ENCODE measurements at regions not wholly inside any gene's neighbourhood (a gene's known extent, or its start where the extent isn't known, plus 50 kb on each side); places are given as distances from the start of the nearest gene placed in this dataset.

GRCh38 chr7:41038211-41038610 lies 664.7 kb downstream of the INHBA start:
- H3K27ac ChIP-seq, result no peak overlapping the region
- 59 to 66% methylated on average over 5 of the region's 5 CpGs for WGBS, 2 donors

DNA sequence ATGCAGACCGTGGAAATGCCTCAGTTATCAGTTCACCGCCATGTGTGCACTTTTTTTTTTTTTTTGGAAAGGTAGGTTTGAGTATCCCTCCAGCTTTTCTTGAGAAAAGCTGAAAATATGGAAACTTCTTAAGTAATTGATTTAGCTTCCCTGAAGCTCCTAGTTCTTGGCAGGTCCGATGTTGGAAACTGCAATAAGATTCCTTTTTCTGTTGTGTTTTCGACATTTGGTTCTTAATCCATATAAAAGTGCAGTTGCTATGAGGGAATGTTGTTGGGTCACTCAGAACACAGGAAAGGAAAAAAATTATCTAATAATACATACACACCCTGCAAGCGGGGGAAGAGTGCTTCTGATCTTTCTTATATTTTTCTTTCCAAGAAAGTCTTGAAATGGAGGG lies 665.2 kb downstream of the INHBA start:
- Histone ChIP-seq H3K4me3 (no peak overlapping the region), H3K4me1 (no peaks in the 10 kb centered on the region), H3K9me3 (no peaks in the 10 kb centered on the region), H3K27me3 (no peaks in the 10 kb centered on the region), H3K36me3 (ENCODE audit: low read depth, missing control alignments) (no peaks in the 10 kb centered on the region), H3K27ac (no peak overlapping the region)
- no peak for TF ChIP-seq POLR2A (IDR thresholded peaks at IDR 0.05)
- TF ChIP-seq CTCF (IDR thresholded peaks at IDR 0.05), result no peak
- 80 to 83% methylated on average over 5 of the region's 5 CpGs for WGBS, 2 donors
- intact Hi-C loops (cut with DNase I; ENCODE audit: low total_unique reads), result no loop called here
- no peak for DNase-seq

More at GRCh38 chr7:41038211-41038610, 664.7 kb downstream of the INHBA start:
- H3K4me1 ChIP-seq, result no peaks in the 10 kb centered on the region
- no peaks in the 10 kb centered on the region for H3K36me3 ChIP-seq (ENCODE audit: low read depth, missing control alignments)
- peak; percentile 38 for DNase-seq
- H3K9me3 ChIP-seq, result no peaks in the 10 kb centered on the region
- no peak overlapping the region for H3K4me3 ChIP-seq
- no peaks in the 10 kb centered on the region for H3K27me3 ChIP-seq
- intact Hi-C loops (cut with DNase I; ENCODE audit: low total_unique reads), result no loop called here
- no peak for TF ChIP-seq POLR2A (IDR thresholded peaks at IDR 0.05)
- TF ChIP-seq CTCF (IDR thresholded peaks at IDR 0.05), result no peak

- H3K27me3 ChIP-seq, result no peaks in the 10 kb centered on the region
- no peaks in the 10 kb centered on the region for H3K9me3 ChIP-seq
- intact Hi-C loops (cut with DNase I; ENCODE audit: low total_unique reads), result no loop called here
- 69 to 75% methylated on average over 4 of the region's 4 CpGs for WGBS, 2 donors
- no peak for DNase-seq
- H3K4me1 ChIP-seq, result no peaks in the 10 kb centered on the region
- H3K4me3 ChIP-seq, result no peak overlapping the region
- TF ChIP-seq POLR2A (IDR thresholded peaks at IDR 0.05) (no peak), CTCF (IDR thresholded peaks at IDR 0.05) (no peak)
- H3K36me3 ChIP-seq (ENCODE audit: low read depth, missing control alignments), result no peaks in the 10 kb centered on the region
- H3K27ac ChIP-seq, result no peak overlapping the region
Observed at GRCh38 chr7:41035794-41036193, 667.1 kb downstream of the INHBA start.

GRCh38 chr7:41033500-41033899 lies 669.4 kb downstream of the INHBA start:
- no peaks in the 10 kb centered on the region for H3K9me3 ChIP-seq
- no peak overlapping the region for H3K27ac ChIP-seq
- no peaks in the 10 kb centered on the region for H3K27me3 ChIP-seq
- no peak overlapping the region for H3K4me3 ChIP-seq
- H3K4me1 ChIP-seq, result no peaks in the 10 kb centered on the region
- no peaks in the 10 kb centered on the region for H3K36me3 ChIP-seq (ENCODE audit: low read depth, missing control alignments)
- intact Hi-C loops (cut with DNase I; ENCODE audit: low total_unique reads), result no loop called here
- no peak for TF ChIP-seq CTCF (IDR thresholded peaks at IDR 0.05)
- TF ChIP-seq POLR2A (IDR thresholded peaks at IDR 0.05), result no peak
- 77 to 92% methylated on average over 1 of the region's 1 CpG for WGBS, 2 donors
- no peak for DNase-seq

GRCh38 chr7:41030673-41031072 lies 672.2 kb downstream of the INHBA start:
- no peaks in the 10 kb centered on the region for H3K4me1 ChIP-seq
- intact Hi-C loops (cut with DNase I; ENCODE audit: low total_unique reads), result no loop called here
- no peaks in the 10 kb centered on the region for H3K27me3 ChIP-seq
- H3K9me3 ChIP-seq, result no peaks in the 10 kb centered on the region
- no peak for DNase-seq
- H3K27ac ChIP-seq, result no peak overlapping the region
- no peak for TF ChIP-seq POLR2A (IDR thresholded peaks at IDR 0.05)
- no peak for TF ChIP-seq CTCF (IDR thresholded peaks at IDR 0.05)
- WGBS, 2 donors, result 70 to 75% methylated on average over 5 of the region's 5 CpGs
- no peaks in the 10 kb centered on the region for H3K36me3 ChIP-seq (ENCODE audit: low read depth, missing control alignments)
- H3K4me3 ChIP-seq, result no peak overlapping the region
